Endothelial cell of umbilical vein (primary cell): ENCODE measurements at regions not wholly inside any gene's neighbourhood (a gene's known extent, or its start where the extent isn't known, plus 50 kb on each side); places are given as distances from the start of the nearest gene placed in this dataset. TPM values are rescaled to one million over a fixed set of nuclear protein-coding genes. Genes with fewer than 3 reads are reported as not detected.

ENCODE experiments used
- BruUV-seq: library from RNA; stranded (reverse); fragments of 400-500 nt; replicated peaks from 2 replicates; lab custom pipeline; 2021; lab: Mats Ljungman, UMichigan
- CTCF ChIA-PET: fragments of 300-600, 350-600 bp; sonication (Branson Sonifier 250); formaldehyde crosslinking; loops from one replicate; lab custom pipeline; 2021; ENCODE audit warnings: antibody characterized with exemption, inconsistent platforms; lab: Charles Lee
- POLR2A ChIA-PET: fragments of 300-600, 350-600 bp; sonication (Branson Sonifier 250); formaldehyde crosslinking; loops from one replicate; lab custom pipeline; 2021; ENCODE audit warnings: antibody characterized with exemption, inconsistent platforms; lab: Charles Lee
- DNase-seq: peaks from one replicate; pipeline ENCODE4 v3.0.0-alpha.2; 2011; ENCODE audit warnings: low read depth, low spot score
- FAIRE-seq: peaks from 2 replicates; lab custom pipeline; 2011; peaks lifted over from hg19 to GRCh38; lab: Jason Lieb, UNC
- H2AFZ ChIP-seq: 2 replicates; pipeline ENCODE4 v1.6.0; 2012; ENCODE audit warnings: low read depth, low read length, control low read depth, inconsistent platforms
- H3K27ac ChIP-seq: 2 replicates; pipeline ENCODE4 v1.5.1; 2011; ENCODE audit warnings: low read depth, mild to moderate bottlenecking, control low read depth, low read length, moderate library complexity; ENCODE audit not compliant: insufficient read depth
- H3K27me3 ChIP-seq, 2 experiments: 2 replicates each; pipeline versions ENCODE4 v1.6.0 to v1.6.1; 2011; ENCODE audit warnings: low read length in 2 of 2, mixed read lengths in 1 of 2; ENCODE audit not compliant: control insufficient read depth in 2 of 2, insufficient read depth in 2 of 2
- H3K36me3 ChIP-seq, 2 experiments: 2 replicates in 1 of 2; 3 replicates in 1 of 2; pipeline ENCODE4 v1.5.1; 2011; ENCODE audit warnings: low read length in 2 of 2, mild to moderate bottlenecking in 1 of 2, moderate library complexity in 1 of 2; ENCODE audit not compliant: control insufficient read depth in 2 of 2, insufficient read depth in 2 of 2; ENCODE audit errors: extremely low read depth in 1 of 2
- H3K4me1 ChIP-seq: 3 replicates; pipeline ENCODE4 v1.5.1; 2011; ENCODE audit warnings: mild to moderate bottlenecking, low read length; ENCODE audit not compliant: control insufficient read depth, insufficient read depth; ENCODE audit errors: extremely low read depth
- H3K4me2 ChIP-seq: 2 replicates; pipeline ENCODE4 v1.6.1; 2011; ENCODE audit warnings: low read length, control low read depth, mixed read lengths; ENCODE audit not compliant: insufficient read depth
- H3K4me3 ChIP-seq, 3 experiments: fragments of 200-600 bp in 1 of 3; sonication (generic), shearing (Covaris generic) in 1 of 3; replicated peaks in 1 of 3; 2 replicates each; pipeline ENCODE4 v1.5.1; 2011 to 2016; ENCODE audit warnings: control low read depth in 3 of 3, low read length in 3 of 3, mild to moderate bottlenecking in 2 of 3, inconsistent platforms in 1 of 3, low read depth in 1 of 3, moderate library complexity in 1 of 3; ENCODE audit not compliant: insufficient read depth in 1 of 3
- H3K79me2 ChIP-seq: 2 replicates; pipeline ENCODE4 v1.6.0; 2012; ENCODE audit warnings: low read length, inconsistent platforms; ENCODE audit not compliant: control insufficient read depth, insufficient read depth
- H3K9ac ChIP-seq: replicated peaks from 2 replicates; pipeline ENCODE3; 2011; ENCODE audit warnings: low read length, control low read depth; ENCODE audit not compliant: insufficient read depth; ENCODE audit errors: extremely low read depth
- H3K9me1 ChIP-seq: replicated peaks from 3 replicates; pipeline ENCODE4 v1.6.0; 2011; ENCODE audit warnings: mild to moderate bottlenecking, low read length; ENCODE audit not compliant: control insufficient read depth, insufficient read depth; ENCODE audit errors: extremely low read depth
- H3K9me3 ChIP-seq: replicated peaks from 2 replicates; pipeline ENCODE4 v1.5.1; 2012; ENCODE audit warnings: low read length, inconsistent platforms; ENCODE audit not compliant: control insufficient read depth, insufficient read depth
- H4K20me1 ChIP-seq: replicated peaks from 2 replicates; pipeline ENCODE3; 2011; ENCODE audit warnings: mild to moderate bottlenecking, low read length; ENCODE audit not compliant: control insufficient read depth, insufficient read depth; ENCODE audit errors: extremely low read depth
- EZH2 ChIP-seq: IDR thresholded peaks from 2 replicates; pipeline ENCODE4 v1.6.1; 2012; ENCODE audit warnings: borderline replicate concordance, low read depth, mild to moderate bottlenecking, moderate library complexity, low read length, inconsistent platforms; ENCODE audit not compliant: severe bottlenecking
- dilution Hi-C: fragments of 300-500 bp; cut with MboI; formaldehyde crosslinking; loops from one replicate; pipeline ENCODE4 v1.15.0; 2019; ENCODE audit warnings: low sequenced_read_pairs; ENCODE audit not compliant: extremely low pct_ligation_motif_present
- intact Hi-C: fragments of 100-400 bp; cut with micrococcal nuclease; formaldehyde crosslinking; loops from one replicate; pipeline ENCODE4 v1.10.0; 2022
- microRNA-seq: library from miRNA; unstranded; fragments of <30 nt; microRNA quantifications from one replicate; pipeline ENCODE4 v1.2.0, GENCODE V29; 2021; ENCODE audit warnings: borderline number of aligned reads, borderline replicate concordance
- small RNA-seq: library from RNA; depleted of rRNA; stranded (forward); fragments of <200 nt; gene quantifications from one replicate; pipeline ENCODE3, GENCODE V24; 2012; ENCODE audit warnings: low replicate concordance, low read depth; ENCODE audit not compliant: insufficient read depth, insufficient read length

DNA sequence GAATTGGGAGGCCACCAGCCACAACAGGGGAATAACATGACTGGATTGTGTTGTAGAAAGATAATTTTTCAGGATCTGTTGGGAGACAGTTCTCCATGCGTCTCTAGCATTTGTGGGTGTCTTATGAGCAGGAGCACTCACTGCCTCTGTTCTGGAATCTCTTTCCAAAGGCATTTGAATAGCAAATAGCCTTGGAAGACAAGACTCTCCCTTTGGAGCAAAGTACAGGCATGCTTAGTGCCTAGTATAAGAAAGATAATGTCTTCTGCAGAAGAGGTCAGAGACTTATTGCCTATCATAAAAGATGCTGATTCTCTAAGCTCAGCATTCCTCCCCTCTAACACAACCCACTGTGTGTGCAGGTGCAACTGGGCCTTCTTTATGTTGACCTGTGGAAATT is 58.3 kb downstream of the VCPKMT start:
- dilution Hi-C loops (no loop called here), intact Hi-C loops (no loop called here)
- H3K36me3 ChIP-seq = no peaks in the 10 kb centered on the region
- H3K27ac ChIP-seq = no peak overlapping the region
- no peak overlapping the region for H2AFZ ChIP-seq
- no peak for TF ChIP-seq EZH2
- no peak overlapping the region for H3K4me2 ChIP-seq
- no peak for FAIRE-seq
- no peak overlapping the region for H3K9ac ChIP-seq
- BruUV-seq = no TSS peak
- no peaks in the 10 kb centered on the region for H3K27me3 ChIP-seq
- H3K4me1 ChIP-seq = peaks cover 31% of the 10 kb centered on the region
- H3K9me1 ChIP-seq = no peaks in the 10 kb centered on the region
- H3K9me3 ChIP-seq = no peaks in the 10 kb centered on the region
- H3K79me2 ChIP-seq = no peaks in the 10 kb centered on the region
- no peaks in the 10 kb centered on the region for H4K20me1 ChIP-seq
- no peak overlapping the region for H3K4me3 ChIP-seq
- DNase-seq = no peak
- ChIA-PET CTCF (no interaction called here), POLR2A (no interaction called here)

Small RNA genes in the stretch of these regions (microRNA-seq; reads per million reads assigned to microRNA genes)
- not detected for gene MIR6076

Small RNA genes in the stretch of these regions (small RNA-seq; reads per million reads assigned to genes)
- not detected for gene MIR6076
